Epithelial cell of esophagus (primary cell): ENCODE measurements at regions not wholly inside any gene's neighbourhood (a gene's known extent, or its start where the extent isn't known, plus 50 kb on each side); places are given as distances from the start of the nearest gene placed in this dataset.

Experiments
- DNase-seq: peaks from one replicate; pipeline ENCODE4 v3.0.0; 2010; ENCODE audit warnings: low read depth
- H3K4me3 ChIP-seq: 2 replicates; pipeline ENCODE4 v1.5.1; 2011; ENCODE audit warnings: mild to moderate bottlenecking, low read length, control low read depth
- TF ChIP-seq, protein P1 (sequence below): IDR thresholded peaks from 2 replicates; pipeline ENCODE4 v1.5.1; 2011; ENCODE audit warnings: low read depth, mild to moderate bottlenecking, low read length, control low read depth, inconsistent platforms; ENCODE audit not compliant: insufficient read depth; ENCODE audit errors: missing control alignments

GRCh38 chr2:118709786-118710185, 137.7 kb downstream of the EN1 start:
- no peak overlapping the region for H3K4me3 ChIP-seq
- TF ChIP-seq, protein P1, sequence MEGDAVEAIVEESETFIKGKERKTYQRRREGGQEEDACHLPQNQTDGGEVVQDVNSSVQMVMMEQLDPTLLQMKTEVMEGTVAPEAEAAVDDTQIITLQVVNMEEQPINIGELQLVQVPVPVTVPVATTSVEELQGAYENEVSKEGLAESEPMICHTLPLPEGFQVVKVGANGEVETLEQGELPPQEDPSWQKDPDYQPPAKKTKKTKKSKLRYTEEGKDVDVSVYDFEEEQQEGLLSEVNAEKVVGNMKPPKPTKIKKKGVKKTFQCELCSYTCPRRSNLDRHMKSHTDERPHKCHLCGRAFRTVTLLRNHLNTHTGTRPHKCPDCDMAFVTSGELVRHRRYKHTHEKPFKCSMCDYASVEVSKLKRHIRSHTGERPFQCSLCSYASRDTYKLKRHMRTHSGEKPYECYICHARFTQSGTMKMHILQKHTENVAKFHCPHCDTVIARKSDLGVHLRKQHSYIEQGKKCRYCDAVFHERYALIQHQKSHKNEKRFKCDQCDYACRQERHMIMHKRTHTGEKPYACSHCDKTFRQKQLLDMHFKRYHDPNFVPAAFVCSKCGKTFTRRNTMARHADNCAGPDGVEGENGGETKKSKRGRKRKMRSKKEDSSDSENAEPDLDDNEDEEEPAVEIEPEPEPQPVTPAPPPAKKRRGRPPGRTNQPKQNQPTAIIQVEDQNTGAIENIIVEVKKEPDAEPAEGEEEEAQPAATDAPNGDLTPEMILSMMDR: no peak
- no peak for DNase-seq

GRCh38 chr2:118706844-118707243, 140.6 kb downstream of the EN1 start:
- DNase-seq: no peak
- H3K4me3 ChIP-seq: no peak overlapping the region
- TF ChIP-seq, protein P1: no peak

DNA sequence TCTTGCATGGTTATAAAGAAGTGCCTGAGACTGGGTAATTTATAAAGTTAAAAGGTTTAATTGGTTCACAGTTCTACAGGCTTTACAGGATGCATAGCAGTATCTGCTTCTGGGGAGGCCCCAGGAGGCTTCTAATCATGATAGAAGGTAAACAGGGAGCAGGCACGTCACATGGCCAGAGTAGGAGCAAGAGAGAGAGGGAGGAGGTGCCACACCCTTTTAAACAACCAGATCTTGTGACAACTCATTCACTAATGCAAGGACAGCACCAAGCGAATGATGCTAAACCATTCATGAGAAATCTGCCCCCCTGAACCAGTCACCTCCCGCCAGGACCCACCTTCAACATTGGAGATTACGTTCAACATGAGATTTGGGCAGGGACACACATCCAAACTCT, 141.1 kb downstream of the EN1 start:
- TF ChIP-seq, protein P1: no peak
- DNase-seq: no peak
- H3K4me3 ChIP-seq: no peak overlapping the region

GRCh38 chr2:118705032-118705431, 142.4 kb downstream of the EN1 start:
- no peak overlapping the region for H3K4me3 ChIP-seq
- TF ChIP-seq, protein P1: no peak
- DNase-seq: peak; percentile 39

DNA sequence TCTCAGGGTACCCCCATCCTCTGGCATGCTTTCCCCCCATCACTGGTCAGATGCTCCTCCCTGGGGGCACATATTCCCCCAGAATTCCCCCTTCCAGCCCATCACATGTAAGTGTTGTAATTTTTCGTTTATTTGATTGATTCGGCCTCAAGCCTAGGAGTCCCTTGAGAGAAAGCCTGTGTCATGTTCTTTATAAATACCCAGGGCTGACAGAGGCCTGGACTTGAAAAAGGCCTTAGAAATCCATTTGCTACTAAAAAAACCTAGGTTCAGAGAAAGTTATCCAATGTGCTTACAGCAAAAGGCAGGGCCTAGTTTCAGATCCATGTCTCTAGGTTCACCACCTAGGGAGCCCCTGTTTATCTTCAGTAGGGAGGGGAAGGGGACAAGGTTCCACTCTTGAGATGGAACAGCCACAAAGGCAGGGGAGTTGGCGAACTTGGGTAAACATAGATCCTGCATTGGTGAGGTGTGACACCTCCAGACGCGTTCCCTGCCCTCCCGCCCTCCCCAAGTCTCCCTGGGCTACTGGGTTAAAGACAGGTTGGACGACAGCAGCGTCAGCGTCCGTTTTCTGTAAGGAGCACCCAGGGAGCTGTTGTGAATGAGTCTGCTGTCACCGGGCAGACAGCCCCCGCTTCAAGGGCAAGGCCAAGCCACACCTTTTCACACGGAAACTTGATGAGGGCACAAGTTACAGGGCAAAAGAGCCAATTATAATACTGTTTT, 147.8 kb downstream of the EN1 start:
- no peak overlapping the region for H3K4me3 ChIP-seq

GRCh38 chr2:118698564-118698963, 148.9 kb downstream of the EN1 start:
- DNase-seq: no peak
- TF ChIP-seq, protein P1: no peak
- H3K4me3 ChIP-seq: no peak overlapping the region

More for the DNA sequence above, 147.8 kb downstream of the EN1 start:
- TF ChIP-seq, protein P1: no peak
- DNase-seq: peak; percentile 57

DNA sequence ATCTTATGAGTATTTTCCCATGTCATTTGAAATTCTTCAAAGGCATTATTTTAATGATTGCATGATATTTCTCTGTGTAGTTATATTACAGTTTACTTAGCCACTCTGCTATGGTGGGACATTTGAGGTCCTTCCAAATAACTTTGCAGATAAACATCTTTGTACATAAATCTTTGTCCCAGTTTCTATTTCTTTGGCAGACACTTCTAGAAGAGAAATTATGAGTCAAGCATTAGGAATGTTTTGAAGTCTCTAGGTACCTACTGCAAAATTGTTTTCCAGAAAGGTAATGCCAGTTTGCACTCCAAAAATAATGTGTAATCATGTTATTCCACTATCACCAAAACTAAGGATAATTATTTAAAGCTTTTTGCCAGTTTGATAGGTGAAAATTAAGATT, 149.7 kb downstream of the EN1 start:
- TF ChIP-seq, protein P1: no peak
- H3K4me3 ChIP-seq: no peak overlapping the region
- DNase-seq: no peak
